Glomerular endothelial cell (primary cell): ENCODE measurements at regions not wholly inside any gene's neighbourhood (a gene's known extent, or its start where the extent isn't known, plus 50 kb on each side); places are given as distances from the start of the nearest gene placed in this dataset.

Experiments
- DNase-seq: peaks from one replicate; pipeline ENCODE4 v3.0.0-alpha.2; 2011; ENCODE audit warnings: low read depth, low spot score; ENCODE audit errors: extremely low read depth

- no peak for DNase-seq
Measured at GRCh38 chr5:98608052-98608451, 165.4 kb upstream of the RGMB start.

- no peak for DNase-seq
Measured at GRCh38 chr5:98614341-98614740, 159.1 kb upstream of the RGMB start.

- no peak for DNase-seq
Measured at GRCh38 chr5:98621821-98622220, 151.6 kb upstream of the RGMB start.

GRCh38 chr5:98624145-98624880 lies 149.2 kb upstream of the RGMB start:
- no peak for DNase-seq

GRCh38 chr5:98627121-98627520 lies 146.3 kb upstream of the RGMB start:
- DNase-seq: no peak

GRCh38 chr5:98630621-98631020 lies 142.8 kb upstream of the RGMB start:
- no peak for DNase-seq

- no peak for DNase-seq
Measured at GRCh38 chr5:98631311-98632054, 142.0 kb upstream of the RGMB start.

- DNase-seq: no peak
Measured at GRCh38 chr5:98635656-98636055, 137.8 kb upstream of the RGMB start.

- no peak for DNase-seq
Measured at GRCh38 chr5:98637116-98637515, 136.3 kb upstream of the RGMB start.

GRCh38 chr5:98637557-98637956 lies 135.9 kb upstream of the RGMB start:
- DNase-seq: no peak

GRCh38 chr5:98638111-98638510 lies 135.4 kb upstream of the RGMB start:
- DNase-seq: no peak

- no peak for DNase-seq
Measured at GRCh38 chr5:98638701-98639100, 134.8 kb upstream of the RGMB start.

GRCh38 chr5:98639274-98639673 lies 134.2 kb upstream of the RGMB start:
- DNase-seq: no peak

GRCh38 chr5:98641671-98642070 lies 131.8 kb upstream of the RGMB start:
- DNase-seq: no peak

GRCh38 chr5:98643569-98643968 lies 129.9 kb upstream of the RGMB start:
- DNase-seq: no peak

GRCh38 chr5:98651715-98652114 lies 121.7 kb upstream of the RGMB start:
- DNase-seq: no peak

GRCh38 chr5:98656125-98656795 lies 117.2 kb upstream of the RGMB start:
- DNase-seq: no peak

- no peak for DNase-seq
Measured at GRCh38 chr5:98656796-98657195, 116.7 kb upstream of the RGMB start.

GRCh38 chr5:98657559-98657958 lies 115.9 kb upstream of the RGMB start:
- no peak for DNase-seq

- DNase-seq: no peak
Measured at GRCh38 chr5:98663521-98663920, 109.9 kb upstream of the RGMB start.

- DNase-seq: no peak
Measured at GRCh38 chr5:98664736-98665135, 108.7 kb upstream of the RGMB start.

- no peak for DNase-seq
Measured at GRCh38 chr5:98679963-98680362, 93.5 kb upstream of the RGMB start.
